AG08395 (cell line): ENCODE measurements at regions not wholly inside any gene's neighbourhood (a gene's known extent, or its start where the extent isn't known, plus 50 kb on each side); places are given as distances from the start of the nearest gene placed in this dataset.
"Not testable (repeated sequence)": the region's sequence is repeated elsewhere in the genome, so short reads cannot be mapped to it uniquely, and the experiment has no call there.

Experiments
- DNase-seq: peaks from one replicate; pipeline ENCODE4 v3.0.0; 2012; ENCODE audit warnings: mixed read lengths, low spot score

DNA sequence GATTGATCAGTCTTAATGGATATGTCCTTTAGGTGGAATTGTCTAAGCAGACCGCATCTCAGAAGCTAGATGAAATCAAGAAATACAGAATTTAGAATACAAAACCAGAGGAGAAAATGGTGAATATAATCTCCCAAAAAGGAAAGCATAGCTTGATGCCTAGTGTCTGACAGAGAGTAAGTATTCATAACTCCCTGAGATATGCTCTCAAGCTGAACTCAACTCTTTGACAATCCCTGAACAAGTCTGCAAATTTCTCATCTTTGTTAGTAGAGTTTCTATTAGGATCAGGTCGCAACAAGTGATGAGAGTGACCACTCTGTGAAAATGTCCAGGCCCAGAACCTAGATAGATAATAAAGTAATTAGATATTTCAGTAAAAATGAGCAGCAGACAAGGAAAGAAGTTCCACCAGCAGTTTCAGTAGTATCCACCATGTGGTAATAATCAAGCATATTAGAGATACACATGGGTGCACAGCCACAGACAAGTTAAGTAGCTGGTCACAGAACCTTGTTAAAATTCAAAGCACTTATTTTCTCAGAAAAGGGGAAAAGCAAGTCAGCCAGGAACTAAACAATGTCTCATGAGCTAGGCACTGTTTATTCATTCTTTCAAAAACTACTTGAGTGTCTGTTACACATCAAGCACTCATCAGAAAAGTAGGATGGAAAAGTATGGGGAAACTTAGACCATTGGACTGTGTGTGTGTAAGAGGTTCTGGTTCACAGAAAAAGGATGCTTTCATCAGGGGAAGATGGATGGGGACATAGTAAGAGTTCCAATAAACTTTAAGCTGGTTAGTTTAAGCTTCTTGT lies 481.5 kb upstream of the TUSC1 start:
- peak; percentile 22 for DNase-seq

DNA sequence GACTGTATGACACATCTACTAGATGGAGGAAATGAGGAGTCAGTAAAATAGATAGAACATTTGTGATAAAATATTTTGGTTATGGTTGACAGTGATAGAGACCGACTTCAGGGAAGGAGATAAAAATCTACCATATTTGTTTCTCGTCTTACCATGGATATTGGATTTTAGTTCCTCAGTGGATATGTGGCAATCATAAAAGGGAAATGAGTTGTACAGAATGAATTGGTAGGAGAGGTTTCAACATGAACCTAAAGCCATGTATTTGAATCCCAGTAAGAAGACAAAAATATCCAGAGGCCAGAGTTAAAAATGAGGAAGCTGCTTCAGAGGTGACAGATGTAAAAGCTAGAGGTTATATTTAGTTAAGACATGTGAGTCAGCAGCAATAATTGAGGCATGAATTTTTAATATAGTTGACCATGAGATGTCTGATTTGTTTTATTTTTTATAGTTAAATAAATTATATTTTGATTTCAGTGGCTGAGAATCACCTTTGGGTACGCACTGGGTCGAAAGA lies 480.4 kb upstream of the TUSC1 start:
- no peak for DNase-seq

GRCh38 chr9:26157411-26157810 lies 479.2 kb upstream of the TUSC1 start:
- no peak for DNase-seq

DNA sequence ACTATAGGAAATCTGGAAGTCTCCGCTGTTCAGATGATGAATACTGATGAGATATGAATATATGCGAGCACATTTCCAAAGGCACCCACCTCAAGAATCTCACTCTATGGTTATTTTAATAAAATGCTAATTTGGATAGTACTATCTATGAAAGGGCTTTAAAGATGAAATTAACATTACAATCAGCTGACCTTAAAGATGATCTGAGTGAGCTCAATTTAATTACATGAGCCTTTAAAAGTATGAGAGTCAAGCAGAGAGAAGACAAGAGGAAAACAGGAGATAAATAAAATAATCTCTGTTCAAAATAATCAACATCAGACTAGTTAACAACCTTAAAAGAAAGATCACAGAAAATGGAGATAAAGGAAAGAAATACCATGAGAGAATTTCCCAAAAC lies 474.1 kb upstream of the TUSC1 start:
- DNase-seq, result no peak

DNA sequence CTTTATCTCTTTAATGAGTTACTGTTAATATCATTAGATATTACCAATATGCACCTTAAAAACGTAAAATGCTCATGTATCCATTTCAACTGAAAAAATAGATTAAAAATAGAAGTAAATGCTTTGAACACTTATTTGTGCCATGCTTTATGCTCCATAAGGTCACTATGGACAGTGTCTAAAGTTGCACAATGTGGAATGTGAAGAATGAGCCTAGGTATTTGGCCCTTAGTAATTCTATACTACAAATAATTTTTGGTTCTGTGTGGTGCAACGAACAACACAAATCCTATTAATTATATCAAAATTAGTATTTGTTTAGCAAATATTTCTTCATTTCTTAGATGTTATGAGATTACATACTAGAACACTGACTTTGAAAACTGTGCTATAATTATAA lies 469.9 kb upstream of the TUSC1 start:
- no peak for DNase-seq

DNA sequence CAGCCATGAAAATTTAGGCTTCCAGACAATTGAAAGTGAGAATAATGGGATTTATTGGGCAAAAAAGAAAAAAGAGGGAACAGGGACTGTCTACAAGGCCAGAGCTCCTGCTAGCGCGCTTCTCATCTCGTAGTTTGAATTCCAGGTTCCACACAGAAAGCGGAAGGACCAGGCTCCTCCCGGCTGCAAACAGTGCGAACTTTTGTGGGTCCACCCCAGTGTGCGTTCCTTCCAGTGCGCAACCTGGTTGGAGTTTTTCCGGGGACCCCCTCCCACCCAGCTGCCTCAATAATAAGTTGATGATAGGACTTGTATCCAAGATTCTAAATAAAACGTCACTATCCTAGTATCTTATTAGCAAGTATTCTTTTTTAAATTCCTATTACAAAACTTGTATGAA lies 467.7 kb upstream of the TUSC1 start:
- no peak for DNase-seq

DNA sequence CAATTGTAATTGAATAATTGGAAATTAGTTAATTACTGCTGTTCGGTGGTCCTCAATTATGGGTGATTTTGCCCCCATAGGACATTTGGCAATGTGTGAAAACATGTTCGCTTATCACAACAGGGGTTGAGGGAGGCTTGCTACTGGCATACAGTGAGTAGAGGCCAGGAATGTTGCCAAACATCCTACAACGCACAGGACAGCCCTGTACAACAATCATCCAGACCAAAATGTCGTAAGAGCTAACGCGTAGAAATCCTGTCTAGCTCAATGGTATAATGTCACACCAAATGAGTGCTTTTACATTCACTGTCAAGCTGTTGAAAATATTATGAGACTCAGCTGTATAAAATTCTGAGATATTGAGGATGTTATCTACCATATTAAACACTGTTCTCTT lies 464.4 kb upstream of the TUSC1 start:
- DNase-seq, result no peak

DNA sequence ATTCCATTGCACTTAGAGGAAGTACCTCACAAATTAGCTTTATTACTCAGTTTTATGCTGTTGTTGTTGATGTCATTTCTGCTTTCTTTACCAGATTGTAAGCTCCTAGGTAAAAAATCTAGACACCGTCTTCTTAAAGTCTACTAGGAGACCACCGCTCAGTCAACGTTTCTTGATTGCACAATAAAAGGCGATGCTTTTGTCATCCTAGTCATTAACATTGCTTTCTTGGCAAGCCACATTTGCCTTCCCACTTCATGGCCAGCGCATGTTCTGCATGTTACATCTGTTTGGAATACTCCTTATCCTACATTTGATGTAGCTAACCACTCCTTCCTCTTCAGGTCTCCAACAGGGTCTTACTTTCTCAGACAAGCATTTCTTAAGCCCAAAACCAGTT lies 464.0 kb upstream of the TUSC1 start:
- DNase-seq, result no peak

DNA sequence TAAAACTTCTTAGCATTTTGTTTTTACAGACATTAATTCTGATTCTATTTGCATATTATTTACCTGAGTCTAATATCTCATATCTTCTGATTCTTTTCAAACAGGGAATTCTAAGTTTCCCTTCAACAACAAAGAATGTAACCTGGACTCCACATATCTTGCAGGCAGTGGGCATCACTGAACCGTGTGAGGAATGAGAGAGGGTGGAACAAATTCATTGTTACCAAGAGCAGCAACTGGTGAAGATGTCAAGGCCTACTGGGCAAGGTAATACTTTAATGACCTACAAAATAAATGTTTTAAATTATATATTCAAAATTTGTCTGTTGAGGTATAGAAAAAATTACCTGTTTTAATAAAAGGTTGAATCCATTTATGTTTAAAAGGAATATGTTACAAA lies 455.3 kb upstream of the TUSC1 start:
- no peak for DNase-seq

GRCh38 chr9:26132746-26133312 lies 454.6 kb upstream of the TUSC1 start:
- no peak for DNase-seq

GRCh38 chr9:26131886-26132285 lies 453.6 kb upstream of the TUSC1 start:
- peak; percentile 71 for DNase-seq

GRCh38 chr9:26129217-26129616 lies 451.0 kb upstream of the TUSC1 start:
- peak; percentile 14 for DNase-seq

DNA sequence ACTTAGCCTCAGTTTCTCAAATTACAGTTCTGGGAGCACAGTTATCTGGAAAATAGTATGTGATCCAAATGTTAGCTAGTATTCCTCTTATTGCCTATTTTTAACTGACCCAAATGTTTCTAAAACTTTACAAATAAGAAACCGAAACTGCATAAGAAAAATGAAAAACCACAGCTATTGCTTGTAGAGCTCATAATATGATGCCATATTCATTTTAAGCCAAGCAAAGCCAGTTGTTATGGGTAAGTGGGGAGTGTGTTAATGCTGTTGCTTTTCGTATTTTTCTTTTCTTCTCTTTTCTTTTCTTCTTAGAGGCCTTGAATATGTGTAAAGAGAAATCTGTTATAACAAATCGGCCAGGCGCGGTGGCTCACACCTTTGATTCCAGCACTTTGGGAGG lies 447.4 kb upstream of the TUSC1 start:
- no peak for DNase-seq

GRCh38 chr9:26116085-26116484 lies 437.8 kb upstream of the TUSC1 start:
- not testable (repeated sequence) for DNase-seq

DNA sequence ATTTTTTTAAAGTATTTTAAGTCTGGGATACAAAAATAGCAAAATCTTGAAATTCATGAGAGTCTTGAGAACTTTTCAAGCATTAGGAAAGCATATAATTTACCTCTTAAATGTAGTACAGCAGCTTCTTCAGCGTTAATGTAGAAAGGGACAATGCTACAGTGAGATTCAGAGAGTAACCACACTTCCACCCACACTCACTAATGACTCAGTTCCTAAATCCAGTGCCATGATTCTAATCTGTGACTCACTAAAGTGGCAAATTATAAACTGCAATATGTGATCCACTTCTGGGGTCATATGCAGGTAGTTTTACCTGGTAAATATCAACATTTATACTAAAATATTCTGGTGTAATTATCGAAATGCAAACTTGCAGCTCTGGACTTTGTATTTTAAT lies 434.5 kb upstream of the TUSC1 start:
- no peak for DNase-seq

DNA sequence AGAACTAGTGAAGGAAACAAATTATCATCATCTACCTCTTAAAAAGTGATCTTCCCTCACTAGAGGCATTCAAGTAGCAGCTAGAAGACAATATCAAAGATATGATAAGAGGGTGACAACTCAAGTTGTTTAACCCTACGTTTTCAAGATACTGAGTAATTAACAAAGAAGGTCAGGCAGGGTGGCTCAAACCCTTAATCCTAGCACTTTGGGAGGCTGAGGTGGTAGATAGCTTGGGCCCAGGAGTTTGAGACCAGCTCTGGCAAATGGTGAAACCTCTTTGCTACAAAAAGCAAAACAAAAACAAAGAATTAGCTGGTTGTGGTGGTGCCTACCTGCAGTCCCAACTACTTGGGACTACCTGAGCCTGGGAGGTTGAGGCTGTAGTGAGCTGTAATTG lies 408.2 kb upstream of the TUSC1 start:
- DNase-seq, result no peak

- no peak for DNase-seq
Measured at GRCh38 chr9:26081847-26082246, 403.6 kb upstream of the TUSC1 start.

GRCh38 chr9:26078706-26079105 lies 400.5 kb upstream of the TUSC1 start:
- DNase-seq, result no peak

DNA sequence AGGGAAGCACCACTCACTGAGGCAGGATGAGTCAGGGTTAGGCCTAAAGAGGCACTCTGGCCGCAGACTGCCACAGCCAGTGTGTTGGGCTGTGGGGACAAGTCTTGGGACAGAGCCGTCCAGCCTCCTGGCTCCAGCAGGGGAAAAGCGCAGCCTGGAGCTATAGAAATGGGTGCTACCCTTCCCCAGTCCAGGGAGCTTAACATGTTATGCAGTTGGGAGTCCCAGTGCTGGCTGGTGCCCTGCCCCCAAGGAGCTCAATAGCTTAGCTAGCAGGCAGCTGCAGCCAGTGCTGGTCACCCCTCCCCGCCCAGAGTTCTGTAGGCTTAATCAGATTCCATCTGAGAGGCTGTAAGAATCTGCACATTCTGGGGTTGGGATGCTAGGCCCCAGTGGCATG lies 399.6 kb upstream of the TUSC1 start:
- no peak for DNase-seq

GRCh38 chr9:26067608-26068007 lies 389.4 kb upstream of the TUSC1 start:
- DNase-seq, result no peak

DNA sequence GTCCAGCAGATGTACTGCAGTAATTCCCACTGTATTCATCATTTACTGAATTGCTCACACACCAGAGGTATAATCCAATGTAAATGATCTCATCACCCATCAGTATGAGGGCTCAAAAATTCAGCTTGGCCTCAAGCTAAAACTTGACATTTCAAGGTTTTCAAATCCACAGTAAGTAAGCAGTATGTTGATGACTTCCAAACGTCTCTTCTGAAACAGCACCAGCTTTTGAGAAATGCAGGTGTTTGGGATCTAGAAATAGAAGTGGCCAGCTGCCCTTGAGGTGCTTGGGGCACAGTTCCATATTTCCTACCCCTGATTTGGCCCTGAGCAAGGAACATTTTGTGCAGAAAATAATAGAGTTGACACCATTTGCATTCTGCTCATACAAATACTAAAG lies 388.0 kb upstream of the TUSC1 start:
- no peak for DNase-seq

GRCh38 chr9:26061948-26062575 lies 383.8 kb upstream of the TUSC1 start:
- no peak for DNase-seq
